Activated CD8-positive, alpha-beta memory T cell treated with anti-CD3 and anti-CD28 coated beads, Interleukin-2, amount 50 U/mL, for 4 hours (primary cell): ENCODE measurements at regions not wholly inside any gene's neighbourhood (a gene's known extent, or its start where the extent isn't known, plus 50 kb on each side); places are given as distances from the start of the nearest gene placed in this dataset.
"Not testable (repeated sequence)": the region's sequence is repeated elsewhere in the genome, so short reads cannot be mapped to it uniquely, and the experiment has no call there.

Source experiments
- DNase-seq: peaks from one replicate; pipeline ENCODE4 v3.0.0-alpha.2; 2020

GRCh38 chr5:104611135-104611767, 1048.7 kb upstream of the NUDT12 start:
- DNase-seq, result no peak

DNA sequence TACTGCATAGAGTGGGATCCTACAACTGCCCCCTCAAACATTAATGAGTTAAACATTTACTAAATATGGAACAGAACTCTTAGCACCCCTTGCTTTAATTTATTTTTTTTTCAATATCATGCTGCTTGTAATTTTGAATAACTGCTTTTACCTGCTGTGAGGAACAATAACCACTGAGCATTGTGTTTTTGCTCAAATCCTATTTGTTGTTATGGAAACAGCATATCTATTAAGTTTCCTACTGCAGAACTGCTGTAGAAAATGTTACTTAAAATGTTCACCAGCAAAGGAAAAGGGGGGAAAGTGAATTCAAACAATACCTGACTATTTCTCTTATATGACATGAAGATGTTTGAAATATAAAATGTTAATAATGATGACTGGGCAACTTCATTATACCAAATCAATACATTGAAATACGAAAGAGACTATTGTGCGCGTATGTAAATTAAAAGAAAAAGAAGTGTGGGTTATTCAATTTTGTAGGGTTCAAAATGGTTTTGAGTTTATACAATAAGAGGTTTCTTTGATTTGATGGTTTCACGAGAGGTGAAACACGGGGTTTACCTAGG, 1043.8 kb upstream of the NUDT12 start:
- no peak for DNase-seq

GRCh38 chr5:104599726-104600125, 1037.1 kb upstream of the NUDT12 start:
- no peak for DNase-seq

DNA sequence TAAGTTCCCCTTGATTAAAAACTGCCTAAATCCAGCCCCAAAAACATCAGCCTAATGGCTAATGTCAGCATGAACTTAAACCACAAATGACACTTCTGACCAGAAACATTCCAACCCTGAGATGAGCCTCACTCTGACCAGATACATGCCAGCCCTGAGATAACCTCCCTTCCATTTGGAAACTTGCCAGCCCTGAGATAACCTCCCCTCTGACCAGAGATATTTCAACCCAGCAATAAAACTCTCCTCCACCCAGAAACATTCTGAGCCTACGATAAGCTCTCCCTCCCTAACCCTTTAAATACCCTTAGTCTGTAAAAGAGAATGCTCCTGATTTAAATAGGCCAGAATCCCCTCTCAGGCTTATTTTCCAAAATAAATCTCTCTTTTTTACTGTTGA, 1035.7 kb upstream of the NUDT12 start:
- DNase-seq, result no peak

- DNase-seq, result no peak
These were observed 1032.3 kb upstream of the NUDT12 start for GRCh38 chr5:104594850-104595249.

DNA sequence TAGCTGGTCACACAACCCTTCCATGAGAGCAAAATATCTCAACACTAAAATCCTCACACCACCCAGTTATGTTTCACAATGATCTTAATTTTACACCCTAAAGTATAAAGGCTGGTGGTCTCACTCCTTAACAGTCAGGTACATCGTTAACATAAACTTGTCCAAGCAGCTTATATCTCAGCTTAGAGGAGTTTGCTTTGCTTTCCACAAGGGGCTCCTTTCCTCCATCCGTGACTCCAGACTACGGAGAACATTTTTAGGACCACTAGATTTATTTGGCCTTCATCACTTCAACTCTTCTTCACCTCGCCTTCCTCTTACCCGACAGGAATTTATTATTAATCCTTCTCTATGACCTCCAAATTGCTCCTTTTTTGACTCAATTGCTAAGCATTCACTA, 1014.1 kb upstream of the NUDT12 start:
- DNase-seq, result no peak

- no peak for DNase-seq
These were observed 1011.5 kb upstream of the NUDT12 start for GRCh38 chr5:104573949-104574709.

GRCh38 chr5:104569621-104570020, 1007.0 kb upstream of the NUDT12 start:
- DNase-seq, result no peak

- no peak for DNase-seq
These were observed 1001.9 kb upstream of the NUDT12 start for GRCh38 chr5:104564530-104564929.

GRCh38 chr5:104556957-104557356, 994.4 kb upstream of the NUDT12 start:
- DNase-seq, result no peak

DNA sequence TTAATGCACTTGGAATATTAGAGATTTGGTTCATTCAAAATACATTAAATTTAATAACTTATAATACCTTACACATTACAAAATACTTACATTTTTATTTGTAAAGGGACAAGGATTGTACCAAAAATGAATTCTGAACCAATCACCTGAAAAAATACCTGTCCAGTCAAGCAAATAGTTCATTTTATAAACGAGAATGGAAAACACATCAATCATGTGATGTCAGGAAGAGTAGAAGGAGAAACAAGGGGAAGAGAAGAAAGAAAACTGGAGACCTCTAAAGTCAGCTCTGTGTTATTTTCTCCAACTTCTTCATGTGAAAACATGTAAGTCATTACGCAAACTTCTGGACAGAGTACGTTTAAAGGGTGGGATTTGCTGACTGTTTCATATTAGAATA, 989.0 kb upstream of the NUDT12 start:
- DNase-seq, result no peak

GRCh38 chr5:104546871-104547270, 984.3 kb upstream of the NUDT12 start:
- DNase-seq, result not testable (repeated sequence)

- DNase-seq, result no peak
These were observed 978.7 kb upstream of the NUDT12 start for GRCh38 chr5:104541141-104541785.

- no peak for DNase-seq
These were observed 977.9 kb upstream of the NUDT12 start for GRCh38 chr5:104540448-104540847.

- DNase-seq, result no peak
These were observed 977.2 kb upstream of the NUDT12 start for GRCh38 chr5:104539618-104540350.

- no peak for DNase-seq
These were observed 976.1 kb upstream of the NUDT12 start for GRCh38 chr5:104538734-104539133.

- DNase-seq, result no peak
These were observed 970.9 kb upstream of the NUDT12 start for GRCh38 chr5:104533498-104533897.

- no peak for DNase-seq
These were observed 964.3 kb upstream of the NUDT12 start for GRCh38 chr5:104526866-104527265.

- DNase-seq, result no peak
These were observed 951.1 kb upstream of the NUDT12 start for GRCh38 chr5:104513640-104514072.

DNA sequence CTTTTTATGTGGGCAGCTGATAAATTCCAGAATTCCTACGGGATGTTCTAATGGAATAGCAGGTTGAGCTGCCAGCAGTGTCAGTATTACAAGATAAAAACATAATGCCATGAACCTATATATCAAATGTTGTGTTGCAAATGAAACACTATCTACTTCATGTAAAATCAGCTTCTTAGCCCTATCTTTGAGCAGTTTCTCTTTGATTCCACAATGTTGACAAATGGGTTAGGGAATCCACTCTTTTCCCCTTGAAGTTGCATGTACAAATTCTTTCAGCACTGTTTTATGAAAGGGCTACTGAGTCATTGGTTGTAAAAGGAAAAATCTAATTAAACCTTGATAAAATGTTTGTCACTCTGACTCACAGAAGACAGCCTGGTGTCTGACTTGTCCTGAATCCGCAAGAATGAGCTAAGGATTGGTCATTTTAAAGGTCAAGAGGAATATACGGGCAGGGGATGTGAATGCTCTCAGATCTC, 950.6 kb upstream of the NUDT12 start:
- no peak for DNase-seq

DNA sequence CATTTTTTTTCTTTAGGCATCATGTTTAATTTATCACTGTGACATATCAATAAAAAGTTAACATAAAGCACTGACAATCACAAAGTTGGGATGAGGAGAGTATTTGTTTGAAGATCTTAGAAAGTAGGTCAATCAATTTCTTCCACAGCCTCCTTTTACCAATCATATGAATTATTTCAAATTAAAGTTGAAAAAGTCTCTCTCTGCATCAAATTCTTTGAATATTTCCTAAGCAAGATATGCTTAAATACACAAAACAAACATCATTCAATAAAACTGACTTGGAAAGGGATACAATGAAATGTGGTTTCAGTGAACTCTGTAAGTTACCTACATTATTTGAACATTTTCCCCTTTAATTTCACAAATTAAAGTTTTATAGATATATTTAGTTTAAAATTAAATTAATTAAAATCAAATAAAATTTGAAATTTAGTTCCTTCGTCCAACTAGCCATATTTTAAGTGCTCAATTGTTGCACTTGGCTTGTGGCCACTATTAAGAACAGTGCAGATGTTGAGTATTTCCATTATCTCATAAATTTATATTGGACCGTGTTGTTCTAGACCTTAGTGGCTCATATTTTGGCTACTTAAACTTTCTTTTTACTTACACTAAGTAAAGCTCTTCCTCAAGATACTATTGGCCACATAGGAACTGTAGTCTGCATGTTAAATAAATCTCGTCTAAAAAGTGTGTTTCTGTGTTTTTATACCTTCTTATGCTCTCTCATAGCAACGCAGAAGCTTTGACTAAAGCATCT, 949.7 kb upstream of the NUDT12 start:
- no peak for DNase-seq

DNA sequence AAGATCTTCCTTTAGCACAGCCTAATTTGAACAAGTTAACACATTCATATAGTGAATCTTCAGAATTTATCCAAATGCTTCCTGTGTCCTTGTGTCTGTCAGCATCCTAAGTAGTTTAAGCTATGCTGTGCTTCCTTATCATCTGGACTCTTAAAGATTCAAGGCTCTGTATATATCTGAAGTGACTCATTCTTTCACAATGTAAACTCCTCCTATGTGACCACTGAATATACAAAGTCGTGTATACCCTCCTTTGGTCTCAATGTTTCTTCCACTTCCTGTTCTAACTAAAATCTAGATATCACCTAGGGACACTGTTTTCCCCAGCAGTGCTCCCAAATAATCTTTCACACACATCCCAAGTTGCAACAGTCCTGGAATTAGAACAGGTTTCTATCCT, 935.7 kb upstream of the NUDT12 start:
- no peak for DNase-seq
